HepG2 (cell line): ENCODE measurements at regions not wholly inside any gene's neighbourhood (a gene's known extent, or its start where the extent isn't known, plus 50 kb on each side); places are given as distances from the start of the nearest gene placed in this dataset.
A peak's percentile ranks its signal among the peaks of the same experiment; 100 is the strongest.

Experiments
- ATF3 ChIP-seq: sonication (generic); formaldehyde crosslinking; IDR thresholded peaks from 2 replicates; pipeline ENCODE4 v1.4.0; 2020; ENCODE audit warnings: missing genetic modification reagents
- CREM ChIP-seq, 2 experiments: sonication (generic) in 1 of 2; formaldehyde crosslinking in 1 of 2; IDR thresholded peaks; 2 replicates each; pipeline versions ENCODE4 v1.4.0 to v1.6.1; 2016 to 2020; ENCODE audit warnings: antibody characterized with exemption in 1 of 2, mild to moderate bottlenecking in 1 of 2, missing genetic modification reagents in 1 of 2
- DPF2 ChIP-seq: sonication (generic); formaldehyde crosslinking; IDR thresholded peaks from 2 replicates; pipeline ENCODE4 v1.4.0; 2020; ENCODE audit warnings: mild to moderate bottlenecking, low read depth, missing genetic modification reagents, borderline replicate concordance
- HOXA9 ChIP-seq: sonication (generic); formaldehyde crosslinking; IDR thresholded peaks from 2 replicates; pipeline ENCODE4 v1.8.1; 2022; ENCODE audit warnings: missing genetic modification reagents, mild to moderate bottlenecking, moderate library complexity, borderline replicate concordance
- IRX3 ChIP-seq: sonication (generic); formaldehyde crosslinking; IDR thresholded peaks from 2 replicates; pipeline ENCODE4 v1.8.1; 2023; ENCODE audit warnings: mild to moderate bottlenecking, low read depth, missing genetic modification reagents, borderline replicate concordance
- PHF8 ChIP-seq: sonication (generic); formaldehyde crosslinking; IDR thresholded peaks from 2 replicates; pipeline ENCODE4 v1.5.0; 2020; ENCODE audit warnings: missing genetic modification reagents
- RBM39 ChIP-seq: fragments of 200-400 bp; formaldehyde crosslinking; IDR thresholded peaks from one replicate; pipeline ENCODE4 v1.6.1; 2018; ENCODE audit warnings: antibody characterized with exemption, mild to moderate bottlenecking, low read depth, low read length; ENCODE audit not compliant: poor library complexity, severe bottlenecking
- SALL2 ChIP-seq: sonication (generic); formaldehyde crosslinking; IDR thresholded peaks from 2 replicates; pipeline ENCODE4 v1.8.1; 2023; ENCODE audit warnings: mild to moderate bottlenecking, missing genetic modification reagents, inconsistent platforms
- SATB2 ChIP-seq: sonication (generic); formaldehyde crosslinking; IDR thresholded peaks from 2 replicates; pipeline ENCODE4 v1.5.0; 2020; ENCODE audit warnings: missing genetic modification reagents
- SOX13 ChIP-seq, 3 experiments: fragments of 450-650 bp in 1 of 3; sonication (generic) in 1 of 3; formaldehyde crosslinking in 1 of 3; IDR thresholded peaks in 2 of 3; conservative IDR thresholded peaks in 1 of 3; 2 replicates each; pipeline versions ENCODE4 v1.5.0 to v1.6.1; 2016 to 2020; ENCODE audit warnings: antibody characterized with exemption in 1 of 3, mild to moderate bottlenecking in 1 of 3, missing compliant biosample characterization in 1 of 3, missing genetic modification reagents in 1 of 3, moderate library complexity in 1 of 3
- SRSF4 ChIP-seq: fragments of 200-400 bp; formaldehyde crosslinking; IDR thresholded peaks from one replicate; pipeline ENCODE4 v1.6.1; 2018; ENCODE audit warnings: mild to moderate bottlenecking, low read depth, low read length, moderate library complexity; ENCODE audit not compliant: poor library complexity, severe bottlenecking
- STAT5B ChIP-seq: sonication (generic); formaldehyde crosslinking; IDR thresholded peaks from 2 replicates; pipeline ENCODE4 v1.4.0; 2020; ENCODE audit warnings: missing genetic modification reagents
- TEF ChIP-seq: sonication (generic); formaldehyde crosslinking; IDR thresholded peaks from 2 replicates; pipeline ENCODE4 v1.5.0; 2020; ENCODE audit warnings: missing genetic modification reagents
- ZNF207 ChIP-seq: fragments of 450-650 bp; IDR thresholded peaks from 2 replicates; pipeline ENCODE4 v1.6.1; 2016; ENCODE audit warnings: antibody characterized with exemption, borderline replicate concordance
- ZNF326 ChIP-seq: sonication (generic); formaldehyde crosslinking; IDR thresholded peaks from 2 replicates; pipeline ENCODE4 v1.4.0; 2020; ENCODE audit warnings: missing genetic modification reagents, borderline replicate concordance
- ZNF333 ChIP-seq: sonication (generic); formaldehyde crosslinking; IDR thresholded peaks from 2 replicates; pipeline ENCODE4 v1.4.0; 2020; ENCODE audit warnings: mild to moderate bottlenecking, missing genetic modification reagents, borderline replicate concordance
- ZNF337 ChIP-seq: sonication (generic); formaldehyde crosslinking; IDR thresholded peaks from 2 replicates; pipeline ENCODE4 v1.5.1; 2020; ENCODE audit warnings: missing genetic modification reagents, low read depth, mild to moderate bottlenecking, borderline replicate concordance
- ZNF740 ChIP-seq: sonication (generic); formaldehyde crosslinking; IDR thresholded peaks from 2 replicates; pipeline ENCODE4 v1.4.0; 2020; ENCODE audit warnings: missing genetic modification reagents
- ZNF768 ChIP-seq: sonication (generic); formaldehyde crosslinking; IDR thresholded peaks from 2 replicates; pipeline ENCODE4 v1.4.0; 2020; ENCODE audit warnings: missing genetic modification reagents
- ZSCAN22 ChIP-seq: sonication (generic); formaldehyde crosslinking; IDR thresholded peaks from 2 replicates; pipeline ENCODE4 v1.4.0; 2020; ENCODE audit warnings: mild to moderate bottlenecking, missing genetic modification reagents
- TF ChIP-seq, protein P1 (sequence below): IDR thresholded peaks from 2 replicates; pipeline ENCODE4 v1.6.1; 2016
- TF ChIP-seq, protein P2 (sequence below): sonication (generic); formaldehyde crosslinking; IDR thresholded peaks from 2 replicates; pipeline ENCODE4 v1.5.1; 2020; ENCODE audit warnings: mild to moderate bottlenecking, missing genetic modification reagents, moderate library complexity
- TF ChIP-seq, protein P3 (sequence below): sonication (generic); formaldehyde crosslinking; IDR thresholded peaks from 2 replicates; pipeline ENCODE4 v1.8.1; 2023; ENCODE audit warnings: mild to moderate bottlenecking, missing genetic modification reagents

GRCh38 chr3:145649368-145649887 lies 511.6 kb downstream of the PLOD2 start (continued):
- TF ChIP-seq, protein P1, sequence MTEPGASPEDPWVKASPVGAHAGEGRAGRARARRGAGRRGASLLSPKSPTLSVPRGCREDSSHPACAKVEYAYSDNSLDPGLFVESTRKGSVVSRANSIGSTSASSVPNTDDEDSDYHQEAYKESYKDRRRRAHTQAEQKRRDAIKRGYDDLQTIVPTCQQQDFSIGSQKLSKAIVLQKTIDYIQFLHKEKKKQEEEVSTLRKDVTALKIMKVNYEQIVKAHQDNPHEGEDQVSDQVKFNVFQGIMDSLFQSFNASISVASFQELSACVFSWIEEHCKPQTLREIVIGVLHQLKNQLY, result peak; percentile 91
- TF ChIP-seq, protein P2, sequence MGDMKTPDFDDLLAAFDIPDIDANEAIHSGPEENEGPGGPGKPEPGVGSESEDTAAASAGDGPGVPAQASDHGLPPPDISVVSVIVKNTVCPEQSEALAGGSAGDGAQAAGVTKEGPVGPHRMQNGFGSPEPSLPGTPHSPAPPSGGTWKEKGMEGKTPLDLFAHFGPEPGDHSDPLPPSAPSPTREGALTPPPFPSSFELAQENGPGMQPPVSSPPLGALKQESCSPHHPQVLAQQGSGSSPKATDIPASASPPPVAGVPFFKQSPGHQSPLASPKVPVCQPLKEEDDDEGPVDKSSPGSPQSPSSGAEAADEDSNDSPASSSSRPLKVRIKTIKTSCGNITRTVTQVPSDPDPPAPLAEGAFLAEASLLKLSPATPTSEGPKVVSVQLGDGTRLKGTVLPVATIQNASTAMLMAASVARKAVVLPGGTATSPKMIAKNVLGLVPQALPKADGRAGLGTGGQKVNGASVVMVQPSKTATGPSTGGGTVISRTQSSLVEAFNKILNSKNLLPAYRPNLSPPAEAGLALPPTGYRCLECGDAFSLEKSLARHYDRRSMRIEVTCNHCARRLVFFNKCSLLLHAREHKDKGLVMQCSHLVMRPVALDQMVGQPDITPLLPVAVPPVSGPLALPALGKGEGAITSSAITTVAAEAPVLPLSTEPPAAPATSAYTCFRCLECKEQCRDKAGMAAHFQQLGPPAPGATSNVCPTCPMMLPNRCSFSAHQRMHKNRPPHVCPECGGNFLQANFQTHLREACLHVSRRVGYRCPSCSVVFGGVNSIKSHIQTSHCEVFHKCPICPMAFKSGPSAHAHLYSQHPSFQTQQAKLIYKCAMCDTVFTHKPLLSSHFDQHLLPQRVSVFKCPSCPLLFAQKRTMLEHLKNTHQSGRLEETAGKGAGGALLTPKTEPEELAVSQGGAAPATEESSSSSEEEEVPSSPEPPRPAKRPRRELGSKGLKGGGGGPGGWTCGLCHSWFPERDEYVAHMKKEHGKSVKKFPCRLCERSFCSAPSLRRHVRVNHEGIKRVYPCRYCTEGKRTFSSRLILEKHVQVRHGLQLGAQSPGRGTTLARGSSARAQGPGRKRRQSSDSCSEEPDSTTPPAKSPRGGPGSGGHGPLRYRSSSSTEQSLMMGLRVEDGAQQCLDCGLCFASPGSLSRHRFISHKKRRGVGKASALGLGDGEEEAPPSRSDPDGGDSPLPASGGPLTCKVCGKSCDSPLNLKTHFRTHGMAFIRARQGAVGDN (CRISPR knock-in tag), result no peak
- no peak for TF ChIP-seq IRX3 (CRISPR knock-in tag)
- no peak for TF ChIP-seq HOXA9 (CRISPR knock-in tag)
- TF ChIP-seq ATF3 (CRISPR knock-in tag), result no peak
- TF ChIP-seq SALL2 (CRISPR knock-in tag), result no peak
- TF ChIP-seq SOX13 (IDR thresholded peaks at IDR 0.05), result peak; percentile 82
- TF ChIP-seq SOX13 (CRISPR knock-in tag; conservative IDR thresholded peaks at IDR 0.05 in 1 of 2, IDR thresholded peaks at IDR 0.05 in 1 of 2), result peak in 1 of 2 experiments; percentile 94; a peak in 2 of 4 replicates
- no peak for TF ChIP-seq TEF (CRISPR knock-in tag)
- TF ChIP-seq ZNF333 (CRISPR knock-in tag), result no peak
- peak; percentile 32; the same call in 1 of the 2 replicates for TF ChIP-seq DPF2
- no peak for TF ChIP-seq SRSF4
- TF ChIP-seq, protein P3, sequence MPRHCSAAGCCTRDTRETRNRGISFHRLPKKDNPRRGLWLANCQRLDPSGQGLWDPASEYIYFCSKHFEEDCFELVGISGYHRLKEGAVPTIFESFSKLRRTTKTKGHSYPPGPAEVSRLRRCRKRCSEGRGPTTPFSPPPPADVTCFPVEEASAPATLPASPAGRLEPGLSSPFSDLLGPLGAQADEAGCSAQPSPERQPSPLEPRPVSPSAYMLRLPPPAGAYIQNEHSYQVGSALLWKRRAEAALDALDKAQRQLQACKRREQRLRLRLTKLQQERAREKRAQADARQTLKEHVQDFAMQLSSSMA (CRISPR knock-in tag), result no peak
- no peak for TF ChIP-seq SATB2 (CRISPR knock-in tag)
- TF ChIP-seq PHF8 (CRISPR knock-in tag), result no peak
- TF ChIP-seq ZNF740, result no peak
- TF ChIP-seq RBM39, result no peak
- no peak for TF ChIP-seq STAT5B (CRISPR knock-in tag)
- TF ChIP-seq ZNF337, result no peak
- no peak for TF ChIP-seq ZNF768 (CRISPR knock-in tag)
- TF ChIP-seq CREM (IDR thresholded peaks at IDR 0.05), result peak; percentile 29; the same call in 1 of the 2 replicates
- TF ChIP-seq CREM (CRISPR knock-in tag; IDR thresholded peaks at IDR 0.05), result no peak
- no peak for TF ChIP-seq ZNF207
- no peak for TF ChIP-seq ZNF326 (CRISPR knock-in tag)
- TF ChIP-seq ZSCAN22 (CRISPR knock-in tag), result no peak
